ENCODE measurements at regions not wholly inside any gene's neighbourhood (a gene's known extent, or its start where the extent isn't known, plus 50 kb on each side); places are given as distances from the start of the nearest gene placed in this dataset.

DNA sequence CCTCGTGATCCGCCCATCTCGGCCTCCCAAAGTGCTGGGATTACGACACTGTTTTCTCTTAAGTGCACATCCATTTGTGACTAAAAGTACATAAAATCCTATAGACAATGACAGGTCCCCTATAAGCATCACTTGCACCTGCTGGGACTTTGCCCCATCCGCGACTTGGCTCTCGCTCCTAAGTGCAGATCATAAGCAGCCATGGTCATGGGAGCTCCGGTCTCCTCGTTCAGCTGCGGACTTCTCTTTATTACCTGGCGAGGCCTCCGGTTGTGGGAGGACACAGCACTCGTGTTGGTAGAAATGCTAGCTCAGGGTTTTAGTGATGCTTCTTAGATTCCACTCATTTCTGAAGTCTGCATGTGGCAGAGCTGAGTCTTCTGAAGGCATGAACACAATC, 92.7 kb upstream of the ST6GAL2 start:
- no peak for DNase-seq (ENCODE audit: low spot score)

DNA sequence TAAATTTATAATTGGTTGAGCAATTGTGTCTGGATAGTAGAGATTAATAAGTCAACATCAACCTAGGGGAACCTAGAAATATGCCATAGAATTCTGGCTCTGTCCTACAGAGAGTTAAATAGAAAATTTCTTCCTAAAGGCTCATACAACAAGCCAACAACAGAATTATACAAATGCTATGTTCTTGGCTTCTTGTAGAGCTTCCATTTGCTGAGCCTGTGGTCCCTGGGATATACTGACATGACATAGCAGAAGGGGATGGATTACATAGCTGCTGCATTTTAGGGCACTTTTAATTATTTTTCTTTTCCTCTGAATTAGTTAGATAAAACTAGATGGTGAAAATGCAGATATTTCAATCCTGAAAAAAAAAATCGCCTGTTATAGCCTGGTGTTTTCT, 95.5 kb upstream of the ST6GAL2 start:
- DNase-seq (ENCODE audit: low spot score), result no peak

DNA sequence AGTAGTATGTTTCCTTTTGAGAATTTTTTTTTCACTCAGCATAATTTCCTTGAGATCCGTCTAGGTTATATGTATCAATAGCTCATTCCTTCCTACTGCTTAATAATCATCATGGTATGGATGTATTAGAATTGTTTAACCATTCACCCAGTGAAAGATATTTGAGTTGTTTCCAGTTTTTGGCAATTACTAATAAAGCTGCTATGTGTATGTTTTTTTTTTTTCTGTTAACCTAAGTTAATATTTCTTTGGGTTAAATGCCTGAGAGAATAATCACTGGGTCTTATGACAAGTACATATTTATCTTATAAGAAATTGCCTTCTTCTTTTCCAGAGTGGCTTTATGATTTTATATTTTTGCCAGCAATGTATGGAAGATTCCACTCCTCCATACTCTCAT, 96.4 kb upstream of the ST6GAL2 start:
- no peak for DNase-seq (ENCODE audit: low spot score)

DNA sequence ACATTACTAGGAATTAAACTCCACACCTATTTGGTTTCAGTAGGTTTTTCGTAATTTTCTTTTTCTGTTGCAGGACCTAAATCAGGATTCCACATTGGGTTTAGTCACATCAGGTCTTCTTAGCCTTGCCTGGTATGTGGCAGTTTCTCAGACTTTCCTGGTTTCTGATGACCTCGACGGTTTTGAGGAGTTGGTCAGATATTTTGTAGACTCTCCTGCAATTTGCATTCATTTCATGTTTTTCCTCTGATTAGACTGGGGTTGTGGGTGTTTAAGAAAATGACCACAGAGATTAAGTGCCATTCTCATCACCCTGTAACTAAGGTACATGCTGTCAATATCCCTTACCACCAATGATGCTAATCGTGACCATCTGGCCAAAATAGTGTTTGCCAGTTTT, 97.3 kb upstream of the ST6GAL2 start:
- no peak for DNase-seq (ENCODE audit: low spot score)

DNA sequence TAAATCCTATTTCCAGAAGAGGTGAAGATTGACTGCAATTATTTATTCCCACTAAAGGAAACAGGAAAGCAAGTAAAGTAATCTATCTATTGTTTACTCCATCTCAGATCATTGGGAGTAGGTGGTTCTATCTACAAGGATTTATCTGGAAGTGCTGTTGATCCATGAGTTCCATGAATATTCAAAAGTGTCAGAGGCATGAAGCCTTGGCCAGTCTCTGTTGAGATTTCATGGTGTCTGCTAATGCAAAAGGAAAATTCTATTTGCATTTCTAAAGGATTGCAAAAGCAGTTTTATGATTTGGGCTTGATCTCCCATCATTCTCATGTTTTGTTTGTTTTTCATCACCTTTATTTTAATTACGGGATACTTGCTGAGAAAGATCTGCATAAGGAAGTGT, 102.4 kb upstream of the ST6GAL2 start:
- DNase-seq (ENCODE audit: low spot score), result no peak

DNA sequence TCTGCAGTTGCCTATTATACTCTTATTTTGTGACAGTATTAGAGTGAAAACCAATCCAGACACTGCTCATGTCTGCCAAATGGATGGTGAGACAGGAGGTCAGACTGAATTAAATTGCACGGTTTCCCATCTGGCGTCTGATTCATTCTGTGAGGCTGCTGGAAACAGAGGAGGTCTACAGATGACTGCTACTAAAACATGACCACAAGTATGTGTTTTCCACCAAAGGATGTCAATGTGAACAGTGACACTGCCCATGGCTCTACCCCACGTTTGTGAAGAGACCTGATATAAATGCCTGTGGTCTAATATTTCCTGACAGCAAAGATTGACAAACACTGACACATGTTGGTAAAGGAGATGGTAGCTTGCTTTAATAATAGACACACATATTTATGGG, 104.3 kb upstream of the ST6GAL2 start:
- DNase-seq (ENCODE audit: low spot score), result no peak

DNA sequence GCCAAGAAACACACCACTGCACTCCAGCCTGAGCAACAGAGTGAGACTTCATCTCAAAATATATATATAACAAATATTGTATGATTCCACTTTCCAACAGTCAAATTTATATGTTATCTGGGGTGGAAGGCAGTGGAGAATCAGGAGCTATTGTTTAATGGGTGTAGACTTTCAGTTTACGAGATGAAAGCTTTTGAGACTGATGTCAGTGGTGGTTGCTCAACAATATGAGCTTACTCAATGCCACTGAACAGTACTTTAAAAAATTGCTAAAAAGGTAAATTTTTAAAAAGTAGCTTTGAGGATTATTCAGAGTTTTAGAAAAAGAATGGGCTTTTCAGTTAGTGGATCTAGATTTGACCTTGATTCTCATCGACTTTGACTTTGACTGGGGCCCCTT, 105.9 kb upstream of the ST6GAL2 start:
- no peak for DNase-seq (ENCODE audit: low spot score)

DNA sequence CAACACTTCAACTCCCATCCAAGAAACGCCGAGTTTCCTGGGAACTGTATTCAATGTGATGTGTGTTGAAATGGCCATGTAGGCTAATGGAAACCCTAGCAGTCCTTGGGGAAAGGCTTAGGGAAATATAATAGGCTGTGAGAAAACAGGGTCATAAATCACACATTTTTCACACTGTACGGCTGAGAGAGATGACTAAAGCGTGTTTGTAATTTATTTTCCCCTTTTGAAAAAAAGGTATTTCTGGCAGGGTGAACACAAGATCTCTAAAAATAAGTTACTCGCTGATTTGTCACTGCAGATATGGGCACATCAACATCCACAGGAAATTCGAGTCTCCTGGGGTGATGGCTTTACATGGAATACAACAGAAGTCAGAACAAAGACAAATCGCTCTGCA, 109.6 kb upstream of the ST6GAL2 start:
- no peak for DNase-seq (ENCODE audit: low spot score)

DNA sequence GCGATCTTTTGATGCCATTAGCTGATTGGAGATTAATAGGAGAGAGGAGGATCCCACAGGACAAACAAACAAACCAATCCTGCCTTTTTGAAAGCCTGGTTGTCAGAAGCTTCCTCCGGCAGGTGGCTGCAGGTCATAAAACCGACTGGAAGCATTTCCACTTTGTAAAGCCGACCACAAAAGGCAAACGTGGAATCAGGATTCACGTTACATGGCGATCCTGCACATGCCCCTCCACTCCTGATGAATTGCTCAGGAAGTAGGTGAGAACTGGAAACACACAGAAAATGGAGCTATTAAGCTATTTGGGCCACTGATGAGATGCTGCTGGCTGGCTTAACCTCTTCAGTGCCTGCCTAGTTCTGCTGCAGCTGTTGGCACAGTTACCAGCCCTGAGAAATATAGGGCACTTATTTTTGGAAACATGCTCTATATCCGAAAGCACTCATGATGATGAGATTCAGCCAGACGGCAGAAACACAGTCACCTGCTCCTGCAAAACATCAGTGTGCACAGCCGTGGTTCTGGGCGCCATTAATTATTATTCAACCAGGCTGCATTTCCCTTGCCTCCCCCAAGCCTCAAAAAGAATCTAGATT, 110.3 kb upstream of the ST6GAL2 start:
- DNase-seq (ENCODE audit: low spot score), result no peak

DNA sequence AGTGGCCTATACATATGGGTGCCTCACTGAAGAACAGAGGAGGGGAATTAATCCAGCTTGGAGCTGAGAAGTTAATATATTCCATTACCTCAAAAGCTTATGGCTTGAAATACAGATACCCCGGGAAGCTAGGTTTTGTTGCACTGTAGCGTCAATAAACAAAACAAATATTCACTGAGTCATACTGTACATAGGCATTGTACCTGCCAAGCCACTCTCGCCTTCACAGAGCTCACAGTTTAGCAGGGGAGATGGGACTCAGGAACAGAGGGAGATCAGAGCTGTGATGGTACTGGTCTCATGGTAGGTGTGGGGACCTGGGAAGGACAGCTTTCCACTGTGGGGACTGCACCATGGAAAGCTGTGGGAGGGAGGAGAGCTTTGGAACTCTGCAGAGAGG, 111.2 kb upstream of the ST6GAL2 start:
- DNase-seq (ENCODE audit: low spot score), result no peak

DNA sequence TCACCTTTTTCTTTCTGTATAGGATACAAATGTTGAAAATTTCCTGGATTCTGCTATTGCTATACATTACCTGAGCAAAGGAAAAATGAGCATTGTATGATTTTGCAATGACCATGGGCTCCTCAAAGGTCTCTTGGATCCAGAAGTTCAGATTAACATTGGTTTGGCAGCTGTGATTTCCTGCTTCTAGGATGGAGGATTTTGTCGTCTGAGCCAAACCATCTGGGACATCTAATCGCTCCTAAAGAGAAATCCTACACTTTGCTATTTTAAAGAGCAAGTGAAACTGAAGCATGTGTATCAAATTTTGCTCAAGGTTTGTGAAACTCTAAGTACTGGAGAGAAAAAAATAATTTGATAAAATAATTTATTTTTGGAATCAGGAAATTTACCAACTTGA, 115.1 kb upstream of the ST6GAL2 start:
- no peak for DNase-seq (ENCODE audit: low spot score)

DNA sequence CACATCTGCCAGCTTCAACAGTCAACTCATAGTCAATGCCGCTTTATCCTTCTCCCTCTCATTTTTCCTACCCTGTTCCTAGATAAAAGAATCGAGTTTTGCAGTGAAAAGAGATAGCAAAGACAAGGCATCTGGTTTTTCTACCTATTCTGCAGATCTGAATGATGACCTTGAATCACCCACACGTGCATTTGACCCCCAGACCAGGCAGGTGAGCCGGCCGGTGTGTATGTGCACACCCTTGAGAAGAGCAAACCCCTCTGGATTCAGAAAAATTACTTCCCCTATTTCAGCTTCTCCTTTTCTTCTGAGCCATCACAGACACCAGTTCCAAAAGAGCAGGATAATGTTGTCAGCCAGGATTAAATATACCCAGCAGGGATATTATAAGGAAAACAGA, 115.6 kb upstream of the ST6GAL2 start:
- no peak for DNase-seq (ENCODE audit: low spot score)

DNA sequence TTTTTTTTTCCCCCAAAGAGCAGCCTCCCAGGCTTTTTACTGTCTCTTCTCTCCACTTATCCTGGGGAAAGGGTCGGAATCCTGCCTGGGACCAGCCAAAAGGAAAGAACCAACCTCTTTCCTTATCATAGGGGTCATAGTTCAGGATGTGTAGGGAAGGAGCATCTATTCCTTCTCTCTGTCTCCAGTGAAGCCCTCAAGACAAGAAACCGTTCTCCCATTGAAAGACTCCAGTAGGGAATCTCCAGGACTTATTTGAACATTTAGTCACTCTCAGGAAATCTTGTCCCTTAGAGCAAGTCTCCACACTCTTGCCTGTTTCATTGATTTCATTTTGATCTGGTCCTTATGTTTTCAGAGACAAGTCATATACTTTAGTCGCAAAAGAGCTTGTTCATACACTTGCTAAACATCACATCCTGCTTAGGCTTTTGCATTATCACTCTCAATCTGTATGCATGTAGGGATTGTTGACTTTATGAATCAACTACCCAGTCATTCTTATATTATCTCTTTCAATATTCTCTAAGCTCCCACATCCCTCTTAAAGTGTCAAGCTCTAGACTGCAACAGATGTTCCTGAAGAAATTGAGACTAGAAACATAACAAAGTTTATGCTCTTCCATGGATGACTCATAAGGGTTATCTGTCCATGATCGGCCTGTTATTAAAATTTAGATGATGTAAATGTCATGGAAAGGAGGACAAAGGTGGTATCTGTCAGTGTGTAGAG, 116.2 kb upstream of the ST6GAL2 start:
- DNase-seq (ENCODE audit: low spot score), result no peak

DNA sequence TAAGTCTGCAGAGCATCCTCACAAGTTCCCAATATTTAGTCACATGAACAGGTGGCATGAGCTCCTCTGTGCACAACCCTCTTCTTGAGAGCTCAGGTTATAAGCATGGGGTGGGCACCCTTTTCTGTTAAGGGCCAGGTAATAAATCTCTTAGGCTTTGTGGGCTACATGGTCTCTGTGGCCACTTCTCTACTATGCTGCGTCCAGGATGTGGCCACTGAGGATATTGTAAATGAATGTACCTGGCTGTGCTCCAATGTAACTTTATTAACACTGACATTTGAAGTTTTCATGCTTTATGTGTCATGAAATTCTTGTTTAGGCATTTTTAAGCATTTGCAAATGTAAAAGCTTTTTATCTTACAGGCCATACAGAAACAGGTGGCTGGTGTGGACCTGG, 116.8 kb upstream of the ST6GAL2 start:
- no peak for DNase-seq (ENCODE audit: low spot score)

DNA sequence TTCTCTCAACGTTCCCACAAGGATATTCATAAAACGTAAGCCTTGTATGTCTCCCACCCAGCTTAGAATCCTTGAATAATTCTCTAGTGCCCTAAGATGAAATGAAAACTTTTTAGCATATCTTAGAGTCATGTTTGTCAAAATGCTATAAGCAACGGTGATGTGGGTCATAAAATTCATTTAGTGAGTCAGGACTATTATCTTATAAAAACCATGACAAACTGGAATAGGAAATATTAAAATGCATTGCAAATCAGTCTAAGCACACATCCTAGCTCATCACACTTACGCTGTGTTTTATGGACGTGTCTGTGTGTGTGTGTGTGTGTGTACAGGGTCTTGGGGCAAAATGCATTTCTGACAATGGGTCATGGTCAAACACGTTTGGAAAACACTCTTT, 119.9 kb upstream of the ST6GAL2 start:
- no peak for DNase-seq (ENCODE audit: low spot score)

DNA sequence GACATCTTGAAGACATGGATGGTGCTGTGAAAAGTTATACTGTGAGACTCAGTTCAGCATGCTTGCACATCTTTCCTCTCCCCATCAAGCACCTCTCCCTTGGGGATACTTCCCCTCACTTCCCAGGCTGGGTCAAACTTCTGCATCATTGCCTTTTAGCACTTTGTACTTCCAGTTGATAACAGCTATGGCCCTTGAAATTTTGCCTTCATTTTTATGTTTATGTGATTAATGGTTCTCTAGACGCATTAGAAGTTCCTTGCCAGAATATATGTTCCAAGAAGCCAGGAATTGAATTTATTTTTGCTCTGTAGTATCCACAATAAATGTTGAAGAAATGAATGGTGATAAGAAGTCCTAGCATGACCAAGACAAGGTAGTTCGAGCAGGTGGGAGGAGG, 120.9 kb upstream of the ST6GAL2 start:
- DNase-seq (ENCODE audit: low spot score), result no peak

DNA sequence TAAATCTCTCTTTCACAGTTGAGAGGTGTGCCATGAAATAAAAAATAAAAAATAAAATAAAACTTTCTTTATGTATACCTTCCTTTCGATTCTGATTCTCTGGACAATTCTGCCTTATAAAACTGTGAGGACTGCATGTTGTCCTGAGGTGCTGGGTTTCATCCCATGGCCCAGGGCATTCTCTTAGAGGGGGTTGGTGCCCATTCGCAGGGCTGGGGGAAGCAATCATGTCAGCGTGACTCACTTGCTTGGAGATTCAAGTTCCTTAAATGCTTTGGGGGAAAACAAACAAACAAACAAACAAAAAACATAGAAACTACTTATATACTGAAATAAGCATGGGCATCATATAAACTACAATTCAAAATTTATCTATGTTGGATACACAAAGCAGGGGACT, 122.0 kb upstream of the ST6GAL2 start:
- DNase-seq (ENCODE audit: low spot score), result no peak

DNA sequence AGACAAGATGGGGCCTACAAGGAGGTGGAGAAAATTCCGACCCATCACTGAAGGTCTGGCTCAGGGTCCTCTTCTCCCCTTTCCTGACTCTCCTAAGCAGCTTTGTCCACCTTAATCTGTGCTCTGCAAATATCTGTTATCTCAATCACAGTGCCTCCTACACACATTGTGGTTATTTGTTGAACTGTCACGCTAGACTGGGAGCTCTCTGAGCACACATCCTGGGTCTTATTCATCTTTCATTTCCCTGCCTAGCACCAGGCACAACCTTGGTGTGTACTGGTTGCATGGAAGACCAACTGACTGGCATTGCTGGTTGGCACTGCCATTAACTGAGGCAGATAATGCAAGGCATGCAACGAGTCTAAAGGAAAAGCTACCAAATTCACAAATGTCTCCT, 122.9 kb upstream of the ST6GAL2 start:
- no peak for DNase-seq (ENCODE audit: low spot score)

DNA sequence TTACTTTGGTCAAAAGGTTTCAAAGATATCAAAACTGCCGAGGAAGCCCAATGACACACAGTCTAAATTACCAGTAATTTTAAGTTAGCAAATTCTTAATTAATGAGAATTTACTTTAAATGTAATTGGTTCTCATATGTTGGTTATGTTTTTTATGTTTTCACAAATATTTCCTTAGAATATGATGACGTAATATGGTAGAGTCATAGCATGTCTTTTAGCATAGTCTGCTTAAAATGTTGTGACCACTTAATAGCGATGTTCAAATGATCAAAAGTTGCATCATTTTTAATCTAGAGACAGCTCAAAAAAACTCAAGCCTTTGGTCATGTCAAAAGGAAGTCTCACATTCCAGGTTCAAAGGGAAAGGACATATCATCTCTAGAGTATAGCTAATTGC, 123.3 kb upstream of the ST6GAL2 start:
- DNase-seq (ENCODE audit: low spot score), result no peak

DNA sequence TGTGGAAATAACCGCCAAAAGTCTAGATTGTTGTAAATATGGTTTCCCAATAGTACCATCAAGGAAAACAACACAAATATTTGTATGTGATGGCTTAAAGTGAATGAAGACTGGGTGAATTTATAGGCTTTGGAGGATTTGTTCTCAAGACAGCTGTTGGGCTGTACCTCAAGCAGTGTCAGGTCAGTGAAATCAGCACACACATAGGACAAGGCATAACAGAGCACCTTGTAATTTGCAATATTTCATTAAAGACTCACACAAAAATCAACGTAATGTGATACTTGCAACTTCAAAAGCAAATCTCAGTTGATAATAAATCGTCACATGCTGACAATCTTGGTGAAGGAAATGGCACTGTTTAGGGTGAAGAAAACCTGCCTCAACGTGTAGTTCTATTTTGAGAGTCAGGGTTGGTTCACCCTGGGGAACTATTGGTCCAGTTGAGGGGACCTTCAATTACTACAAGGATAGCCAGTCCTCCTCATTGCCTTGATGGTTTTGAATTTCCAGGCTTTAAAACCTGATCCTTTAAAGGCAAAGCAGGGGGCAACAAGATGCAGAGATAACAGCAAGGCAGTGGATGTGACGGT, 126.8 kb upstream of the ST6GAL2 start:
- no peak for DNase-seq (ENCODE audit: low spot score)

DNA sequence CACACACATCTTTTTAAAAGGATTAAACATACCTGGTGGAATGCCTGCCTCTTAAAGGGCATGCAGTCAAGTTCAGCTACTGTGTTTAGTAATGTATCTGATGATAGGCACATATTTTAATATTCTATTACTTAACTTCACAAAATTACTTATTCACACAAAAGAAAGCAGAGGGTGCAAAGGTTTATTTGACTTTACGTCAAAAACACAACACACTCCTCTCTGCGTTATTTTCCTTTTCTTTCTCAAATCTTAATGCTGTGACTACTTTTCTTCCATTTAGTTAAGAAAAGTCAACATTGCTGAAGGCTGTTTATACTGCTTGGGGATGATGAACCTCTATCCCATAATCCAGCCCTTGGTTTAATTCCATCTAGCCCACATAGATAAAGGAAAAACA, 127.9 kb upstream of the ST6GAL2 start:
- DNase-seq (ENCODE audit: low spot score), result no peak

DNA sequence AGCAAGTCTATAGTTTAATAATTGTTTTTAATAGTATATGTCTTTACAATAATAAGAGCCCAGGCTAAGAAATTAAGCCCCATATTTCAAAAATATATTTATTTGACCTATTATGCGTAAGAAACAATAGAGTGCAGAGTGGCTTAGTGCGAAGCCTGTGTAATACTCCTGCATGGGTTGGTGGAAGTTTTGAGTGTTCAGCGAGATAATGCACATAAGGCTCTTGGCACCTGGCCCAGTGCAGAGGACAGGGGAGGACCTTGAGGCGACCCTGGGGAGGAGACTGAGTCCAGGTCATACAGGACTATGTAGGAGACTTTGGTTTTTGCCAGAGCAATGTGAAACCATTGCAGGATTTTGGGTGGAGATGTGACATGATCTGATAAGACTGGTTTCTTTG, 132.4 kb upstream of the ST6GAL2 start:
- DNase-seq (ENCODE audit: low spot score), result no peak

DNA sequence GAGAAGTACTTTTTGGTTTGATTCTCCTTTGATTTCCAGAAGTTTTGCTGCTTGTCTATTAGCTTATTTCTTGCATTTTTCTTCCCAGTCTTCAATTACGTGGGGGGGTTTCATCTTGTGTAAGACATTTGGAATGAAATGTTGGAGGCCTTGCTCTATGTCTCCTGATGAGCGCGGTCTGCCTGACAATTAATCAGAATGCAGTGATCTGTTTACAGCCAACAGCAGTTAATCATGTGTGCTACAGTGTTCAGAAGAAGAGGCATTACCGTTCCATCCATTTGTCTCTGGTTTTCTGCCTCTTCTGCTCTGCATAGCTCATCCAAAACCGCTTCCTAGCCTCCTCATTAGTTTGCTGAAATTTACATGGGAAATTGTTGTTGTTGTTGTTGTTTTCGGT, 134.4 kb upstream of the ST6GAL2 start:
- no peak for DNase-seq (ENCODE audit: low spot score)

DNA sequence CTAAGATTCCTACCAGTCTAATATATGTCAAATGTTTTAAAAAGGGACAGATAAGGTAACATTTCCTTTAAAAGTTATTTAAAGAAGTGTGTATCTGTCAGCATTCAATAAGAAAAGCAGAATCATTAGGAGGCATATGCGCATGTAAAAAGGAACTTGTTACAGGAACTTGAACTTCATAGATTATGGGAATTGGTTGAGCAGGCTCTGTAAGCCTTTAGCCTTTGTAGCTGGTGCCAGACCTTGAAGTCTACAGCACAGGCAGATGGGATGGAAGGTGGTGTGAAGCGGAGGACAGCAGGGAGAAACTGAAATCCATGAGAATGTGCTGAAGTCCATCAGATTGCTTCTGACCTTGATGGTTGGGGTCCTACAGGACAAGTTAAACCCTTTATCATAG, 138.3 kb upstream of the ST6GAL2 start:
- DNase-seq (ENCODE audit: low spot score), result no peak
